Memory B cell (primary cell): ENCODE measurements at regions not wholly inside any gene's neighbourhood (a gene's known extent, or its start where the extent isn't known, plus 50 kb on each side); places are given as distances from the start of the nearest gene placed in this dataset.

ENCODE experiments used
- ATAC-seq: fragments of 150-1000 bp; cut with Tn5 transposase; 2 replicates; pipeline ENCODE4 v1.10.0; 2021; ENCODE audit warnings: low read depth, mild to moderate bottlenecking, moderate library complexity
- DNase-seq, 2 donors: peaks; one replicate each; pipeline ENCODE4 v3.0.0; 2022; ENCODE audit warnings: low spot score in 2 of 2
- H3K27ac Mint-ChIP-seq: one replicate; pipeline ENCODE4 v1.8.0; 2022; ENCODE audit warnings: mild to moderate bottlenecking, moderate library complexity, mixed read lengths
- H3K27me3 Mint-ChIP-seq: one replicate; pipeline ENCODE4 v1.8.0; 2022; ENCODE audit warnings: mixed read lengths
- H3K36me3 Mint-ChIP-seq: one replicate; pipeline ENCODE4 v1.8.0; 2022; ENCODE audit warnings: mild to moderate bottlenecking, mixed read lengths
- H3K4me1 Mint-ChIP-seq: one replicate; pipeline ENCODE4 v1.8.0; 2022; ENCODE audit warnings: mixed read lengths
- H3K4me3 Mint-ChIP-seq: one replicate; pipeline ENCODE4 v1.8.0; 2022; ENCODE audit warnings: mild to moderate bottlenecking, moderate library complexity, mixed read lengths
- H3K9me3 Mint-ChIP-seq: one replicate; pipeline ENCODE4 v1.8.0; 2022; ENCODE audit warnings: mixed read lengths

DNA sequence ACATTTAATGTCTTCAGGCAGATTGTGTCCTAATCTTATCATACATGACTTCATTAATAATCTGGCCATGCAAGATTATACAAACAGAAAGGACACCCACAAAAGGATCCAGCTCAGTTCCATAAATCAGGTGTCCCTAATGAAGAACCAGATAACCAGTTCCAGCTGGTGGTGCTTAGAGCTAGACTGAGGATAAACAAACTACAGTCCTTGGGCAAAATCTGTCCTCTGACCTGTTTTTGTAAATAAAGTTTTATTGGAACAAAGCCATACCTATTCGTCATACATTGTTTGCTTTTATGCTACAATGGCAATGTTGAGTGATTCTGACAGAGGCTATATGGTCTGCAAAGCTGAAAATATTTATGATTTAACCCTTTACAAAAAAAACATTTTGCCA, 199.5 kb downstream of the MID1IP1 start:
- Mint-ChIP-seq H3K4me1 (no peaks in the 10 kb centered on the region), H3K9me3 (peaks cover 1% of the 10 kb centered on the region), H3K27me3 (peaks cover 5% of the 10 kb centered on the region), H3K36me3 (no peaks in the 10 kb centered on the region), H3K4me3 (no peak overlapping the region), H3K27ac (no peak overlapping the region)
- DNase-seq (no peak), ATAC-seq (no peak)

DNA sequence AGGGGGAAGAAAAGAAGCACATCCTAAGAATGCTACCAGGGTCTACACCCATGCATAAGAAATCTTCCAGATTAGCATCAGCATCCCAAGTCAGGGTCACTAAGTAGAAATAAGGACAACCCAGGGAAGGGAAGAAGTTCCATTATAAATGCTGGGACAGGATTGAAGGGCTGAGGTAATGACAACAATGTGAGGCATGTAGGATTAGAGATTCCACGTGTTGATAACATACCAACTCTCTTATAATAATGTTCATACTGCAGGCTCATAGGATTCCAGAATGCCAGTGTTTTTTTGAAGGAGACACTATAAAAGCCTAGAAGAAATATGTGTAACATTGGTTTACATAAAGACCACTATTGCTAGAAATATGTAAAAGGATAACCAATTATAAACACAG, 201.2 kb downstream of the MID1IP1 start:
- Mint-ChIP-seq H3K27ac (no peak overlapping the region), H3K36me3 (no peaks in the 10 kb centered on the region), H3K9me3 (peaks cover 2% of the 10 kb centered on the region), H3K27me3 (peaks cover 5% of the 10 kb centered on the region), H3K4me3 (no peak overlapping the region), H3K4me1 (no peaks in the 10 kb centered on the region)
- ATAC-seq (no peak), DNase-seq (no peak)

DNA sequence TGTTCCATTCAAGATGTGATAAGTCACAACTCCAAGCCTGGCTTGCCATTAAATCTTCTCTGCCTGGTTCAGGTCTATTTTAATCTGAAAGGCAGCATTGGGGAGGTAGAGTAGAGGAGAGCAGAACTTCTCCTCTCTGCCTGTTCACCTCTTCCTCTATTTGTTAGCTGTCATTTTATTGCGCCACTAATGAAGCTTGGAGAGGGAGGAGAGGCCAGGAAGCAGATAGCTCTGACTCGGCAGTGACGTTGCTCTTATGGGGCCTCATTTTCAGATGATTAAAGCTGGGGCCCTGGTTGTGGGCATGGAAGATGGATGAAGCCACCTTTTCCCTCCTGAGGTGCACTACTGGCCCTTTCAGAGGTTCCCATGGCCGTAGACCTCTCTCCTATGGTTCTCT, 207.3 kb downstream of the MID1IP1 start:
- ATAC-seq = no peak
- Mint-ChIP-seq H3K27ac (no peak overlapping the region), H3K4me3 (no peak overlapping the region), H3K4me1 (peaks cover 3% of the 10 kb centered on the region), H3K27me3 (peaks cover 1% of the 10 kb centered on the region), H3K9me3 (peaks cover 1% of the 10 kb centered on the region), H3K36me3 (no peaks in the 10 kb centered on the region)
- no peak for DNase-seq

DNA sequence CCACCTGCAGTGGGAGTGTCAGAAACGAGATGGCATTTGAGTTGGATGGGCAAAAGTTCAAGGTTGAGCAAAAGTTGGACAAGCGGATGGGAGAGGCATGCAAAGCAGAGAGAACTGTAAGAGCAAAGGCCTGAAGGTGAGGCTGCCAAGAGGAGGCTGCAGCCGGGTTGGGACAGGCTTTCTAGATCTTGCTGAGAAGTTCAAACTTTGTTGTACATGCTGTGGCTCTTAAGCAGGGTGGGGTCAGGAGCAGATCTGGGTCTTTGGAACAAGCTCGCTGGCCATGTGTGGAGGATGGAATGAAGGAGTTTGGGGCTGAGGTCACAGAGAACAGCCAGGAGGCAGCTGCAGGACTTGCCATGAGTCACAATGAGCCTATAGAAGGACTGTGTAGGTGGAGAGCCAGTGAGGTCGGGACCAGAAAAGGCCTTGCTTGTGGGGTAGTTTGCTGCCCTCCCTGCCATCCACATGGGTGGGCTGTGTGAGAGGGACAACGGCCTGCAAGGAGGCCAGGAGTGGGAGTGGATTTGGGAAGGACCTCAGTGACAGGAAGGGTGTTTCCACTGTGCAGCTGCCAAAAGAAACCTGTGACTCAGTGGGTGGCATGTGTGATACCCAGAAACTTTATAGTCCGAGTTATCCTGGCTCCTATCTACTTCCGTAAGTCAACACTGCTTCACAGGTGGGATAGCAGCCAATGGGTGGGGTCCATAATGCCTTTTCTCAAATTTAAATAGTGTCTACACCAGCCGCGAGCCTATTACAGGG, 210.4 kb downstream of the MID1IP1 start:
- ATAC-seq = no peak
- no peak overlapping the region for H3K4me3 Mint-ChIP-seq

DNA sequence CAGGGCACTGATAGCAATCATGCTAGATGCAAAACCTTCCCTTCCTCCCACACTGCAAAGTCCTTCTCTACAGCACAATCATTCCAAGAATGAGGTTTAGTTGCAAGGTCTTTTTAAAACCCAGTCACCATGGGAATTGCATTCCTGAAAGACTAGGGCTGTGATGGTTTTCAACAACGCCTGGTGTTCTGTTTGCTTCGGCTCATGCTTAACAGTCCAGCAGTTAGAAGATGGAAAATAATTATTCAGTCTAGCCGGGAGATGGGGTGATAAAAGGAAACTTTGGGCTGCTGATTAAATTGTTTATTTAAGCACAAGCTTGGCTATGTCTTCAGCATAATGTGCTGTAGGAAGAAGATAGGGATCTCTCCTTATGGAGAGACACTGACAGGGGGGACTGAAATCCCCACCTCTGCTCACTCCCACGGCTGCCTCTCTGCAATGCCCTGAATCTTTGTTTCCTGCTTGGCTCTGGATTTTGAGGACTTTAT, 211.4 kb downstream of the MID1IP1 start:
- H3K4me1 Mint-ChIP-seq = peaks cover 5% of the 10 kb centered on the region
- no peak overlapping the region for H3K27ac Mint-ChIP-seq
- no peak for DNase-seq
- H3K9me3 Mint-ChIP-seq = no peaks in the 10 kb centered on the region
- H3K4me3 Mint-ChIP-seq = no peak overlapping the region
- H3K27me3 Mint-ChIP-seq = no peaks in the 10 kb centered on the region
- H3K36me3 Mint-ChIP-seq = no peaks in the 10 kb centered on the region
- ATAC-seq = no peak

More for the DNA sequence above, 210.4 kb downstream of the MID1IP1 start:
- no peak for DNase-seq
- Mint-ChIP-seq H3K36me3 (no peaks in the 10 kb centered on the region), H3K27ac (no peak overlapping the region), H3K27me3 (no peaks in the 10 kb centered on the region), H3K9me3 (peaks cover 1% of the 10 kb centered on the region), H3K4me1 (peaks cover 5% of the 10 kb centered on the region)

DNA sequence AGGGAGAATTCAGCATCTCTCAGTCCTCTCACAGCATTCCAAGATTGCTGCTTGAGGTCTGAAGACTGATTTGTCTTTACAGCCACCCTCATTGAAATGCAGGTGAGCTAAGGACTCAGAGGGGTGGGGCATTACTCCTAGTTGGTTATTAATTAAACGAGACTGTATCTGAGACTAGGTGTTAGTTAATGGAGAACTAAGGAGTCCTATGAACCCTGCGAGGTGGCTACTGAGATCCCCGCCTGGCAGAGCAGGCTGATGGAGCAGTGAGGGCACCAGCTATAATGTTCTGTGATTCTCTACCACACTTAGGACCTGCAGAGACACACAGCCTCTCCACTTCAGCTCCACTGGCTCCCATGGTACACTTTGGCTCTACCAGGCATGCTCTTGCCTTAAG, 215.3 kb downstream of the MID1IP1 start:
- Mint-ChIP-seq H3K4me3 (no peak overlapping the region), H3K27me3 (no peaks in the 10 kb centered on the region), H3K27ac (no peak overlapping the region), H3K36me3 (no peaks in the 10 kb centered on the region), H3K4me1 (peaks cover 5% of the 10 kb centered on the region), H3K9me3 (no peaks in the 10 kb centered on the region)
- DNase-seq (no peak), ATAC-seq (no peak)

DNA sequence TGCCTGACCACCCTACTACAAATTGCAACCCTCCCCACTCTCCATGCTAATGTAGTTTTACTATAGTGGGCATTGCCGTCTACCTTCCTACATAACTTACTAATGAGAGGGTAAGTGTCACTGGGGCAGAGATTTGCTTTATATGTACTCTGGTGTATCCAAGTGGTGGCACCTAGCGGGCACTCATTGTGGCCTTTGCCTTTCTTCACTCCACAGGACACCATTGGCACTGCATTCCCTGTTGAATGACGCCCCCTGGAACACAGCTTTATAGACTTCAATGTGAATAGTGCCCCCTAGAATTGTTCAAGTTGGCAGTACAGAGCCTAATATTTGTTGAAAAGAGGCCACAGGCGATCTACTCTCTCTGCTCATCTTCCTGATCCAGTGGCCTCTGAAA, 215.8 kb downstream of the MID1IP1 start:
- H3K36me3 Mint-ChIP-seq = no peaks in the 10 kb centered on the region
- H3K27me3 Mint-ChIP-seq = no peaks in the 10 kb centered on the region
- no peaks in the 10 kb centered on the region for H3K9me3 Mint-ChIP-seq
- no peak for ATAC-seq
- no peak overlapping the region for H3K27ac Mint-ChIP-seq
- H3K4me3 Mint-ChIP-seq = no peak overlapping the region
- H3K4me1 Mint-ChIP-seq = peaks cover 5% of the 10 kb centered on the region
- no peak for DNase-seq

DNA sequence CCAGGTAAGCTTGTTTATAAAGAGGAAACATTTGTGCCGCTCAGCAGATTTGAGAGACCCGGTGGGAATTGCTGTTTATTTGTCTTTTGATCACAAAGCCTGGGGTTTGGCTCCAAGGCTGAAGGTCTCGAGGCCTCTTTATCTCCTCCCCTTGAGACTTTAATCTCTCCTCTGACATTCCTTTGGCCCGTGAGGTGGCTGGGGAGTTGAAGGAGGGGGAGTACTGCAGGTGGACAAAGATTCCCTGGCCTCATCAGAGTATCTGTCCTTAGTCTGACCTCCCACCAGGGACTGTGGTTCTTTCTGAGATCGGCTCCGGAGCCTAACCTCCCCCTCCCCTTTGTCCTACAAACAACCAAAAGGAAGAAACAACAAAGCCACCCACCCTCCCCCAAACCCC, 216.5 kb downstream of the MID1IP1 start:
- Mint-ChIP-seq H3K9me3 (no peaks in the 10 kb centered on the region), H3K27me3 (no peaks in the 10 kb centered on the region), H3K36me3 (no peaks in the 10 kb centered on the region), H3K4me1 (peaks cover 5% of the 10 kb centered on the region), H3K27ac (no peak overlapping the region), H3K4me3 (no peak overlapping the region)
- DNase-seq (no peak), ATAC-seq (no peak)

DNA sequence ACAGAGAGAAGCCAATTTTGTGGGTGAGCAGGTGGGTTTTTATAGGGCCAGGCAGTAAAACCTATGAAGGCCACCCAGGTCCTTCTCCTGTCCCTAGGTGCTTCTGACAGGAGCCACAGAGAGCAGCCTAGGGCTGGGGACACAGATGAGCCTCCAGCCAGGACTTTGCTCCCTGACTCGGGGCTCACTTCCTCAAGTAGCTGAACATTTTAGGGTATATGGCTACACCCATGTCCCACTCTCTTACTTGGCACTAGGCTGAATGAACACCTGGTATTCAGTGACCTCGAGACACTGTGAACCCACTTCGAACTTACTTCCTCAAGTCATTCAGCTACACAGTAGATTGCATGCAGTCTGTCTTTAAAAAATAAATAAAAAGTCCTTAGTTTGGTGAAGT, 217.3 kb downstream of the MID1IP1 start:
- Mint-ChIP-seq H3K9me3 (no peaks in the 10 kb centered on the region), H3K27me3 (no peaks in the 10 kb centered on the region), H3K4me3 (no peak overlapping the region), H3K4me1 (peaks cover 2% of the 10 kb centered on the region), H3K36me3 (no peaks in the 10 kb centered on the region), H3K27ac (no peak overlapping the region)
- DNase-seq (no peak), ATAC-seq (no peak)

DNA sequence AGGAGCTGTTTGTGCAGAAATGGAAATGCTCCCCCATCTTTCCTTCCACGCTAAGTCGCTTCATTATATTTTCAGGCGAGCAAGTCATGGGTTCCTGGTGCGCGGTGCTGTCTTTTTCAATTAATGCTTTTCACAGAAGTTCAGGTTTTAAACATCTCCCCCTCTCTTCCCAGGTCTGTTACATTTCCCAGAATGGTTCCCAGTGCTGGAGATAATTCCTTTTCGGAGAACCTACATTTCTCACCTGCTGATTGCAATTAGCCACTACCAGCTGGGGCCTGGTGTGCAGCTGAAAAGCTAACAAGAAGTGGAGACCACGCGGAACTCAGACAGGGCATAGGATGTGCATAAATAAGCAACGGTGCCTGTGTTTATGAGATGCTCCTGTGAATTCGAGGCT, 217.8 kb downstream of the MID1IP1 start:
- Mint-ChIP-seq H3K4me3 (no peak overlapping the region), H3K27ac (no peak overlapping the region), H3K4me1 (peaks cover 2% of the 10 kb centered on the region), H3K9me3 (no peaks in the 10 kb centered on the region), H3K36me3 (no peaks in the 10 kb centered on the region), H3K27me3 (no peaks in the 10 kb centered on the region)
- DNase-seq (no peak), ATAC-seq (no peak)

DNA sequence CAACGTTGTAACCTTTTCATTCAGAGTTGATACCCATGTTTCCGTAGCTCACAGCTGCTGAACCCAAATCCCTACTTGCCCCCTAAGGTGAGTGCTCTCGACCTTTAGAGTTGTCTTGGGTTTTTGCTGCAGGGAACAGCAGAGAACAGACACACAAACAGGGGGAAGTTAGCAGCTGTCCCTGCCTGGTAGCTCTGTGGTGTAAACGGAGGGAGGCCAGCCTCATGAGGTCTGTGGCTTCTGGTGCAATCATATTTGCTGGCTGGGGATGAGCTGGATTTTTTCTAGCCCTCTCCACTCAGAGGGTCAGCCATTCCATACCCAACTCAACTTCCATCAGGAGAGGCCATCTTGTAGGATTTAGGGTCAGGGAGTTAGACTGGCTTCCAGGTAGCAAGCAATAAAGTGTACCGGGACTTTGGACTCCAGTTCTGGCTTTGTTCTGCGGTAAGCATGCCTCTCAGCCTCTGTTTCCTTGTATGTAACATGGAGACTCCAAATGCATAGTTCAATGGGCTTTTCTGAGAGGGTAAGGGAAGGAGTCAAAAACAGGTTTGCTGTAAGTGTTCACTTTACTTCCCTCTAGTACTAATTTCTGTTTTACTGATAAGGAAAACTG, 218.9 kb downstream of the MID1IP1 start:
- Mint-ChIP-seq H3K9me3 (no peaks in the 10 kb centered on the region), H3K27me3 (no peaks in the 10 kb centered on the region), H3K36me3 (no peaks in the 10 kb centered on the region), H3K27ac (no peak overlapping the region), H3K4me3 (no peak overlapping the region), H3K4me1 (no peaks in the 10 kb centered on the region)
- no peak for ATAC-seq
- no peak for DNase-seq

DNA sequence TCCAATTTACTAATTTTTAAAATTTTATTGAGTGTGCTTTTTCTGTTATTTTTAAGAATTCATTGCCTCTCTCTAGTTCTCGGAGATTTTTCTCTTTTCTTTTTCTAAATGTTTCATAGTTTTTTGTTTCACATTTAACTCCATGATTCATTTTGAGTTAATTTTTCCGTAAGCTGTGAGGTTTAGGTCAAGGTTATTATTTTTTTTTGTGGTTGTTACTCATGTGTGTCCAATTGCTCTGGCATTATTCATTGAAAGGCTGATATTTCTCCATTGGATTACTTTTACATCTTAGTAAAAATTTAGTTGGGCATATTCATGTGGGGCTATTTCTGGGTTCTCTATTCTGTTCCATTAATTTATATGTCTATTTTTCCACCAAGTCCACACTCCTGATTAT, 220.8 kb downstream of the MID1IP1 start:
- DNase-seq (no peak), ATAC-seq (no peak)
- no peaks in the 10 kb centered on the region for H3K27me3 Mint-ChIP-seq
- H3K4me1 Mint-ChIP-seq = no peaks in the 10 kb centered on the region
- no peak overlapping the region for H3K4me3 Mint-ChIP-seq
- no peak overlapping the region for H3K27ac Mint-ChIP-seq
- H3K36me3 Mint-ChIP-seq = no peaks in the 10 kb centered on the region
- H3K9me3 Mint-ChIP-seq = no peaks in the 10 kb centered on the region

DNA sequence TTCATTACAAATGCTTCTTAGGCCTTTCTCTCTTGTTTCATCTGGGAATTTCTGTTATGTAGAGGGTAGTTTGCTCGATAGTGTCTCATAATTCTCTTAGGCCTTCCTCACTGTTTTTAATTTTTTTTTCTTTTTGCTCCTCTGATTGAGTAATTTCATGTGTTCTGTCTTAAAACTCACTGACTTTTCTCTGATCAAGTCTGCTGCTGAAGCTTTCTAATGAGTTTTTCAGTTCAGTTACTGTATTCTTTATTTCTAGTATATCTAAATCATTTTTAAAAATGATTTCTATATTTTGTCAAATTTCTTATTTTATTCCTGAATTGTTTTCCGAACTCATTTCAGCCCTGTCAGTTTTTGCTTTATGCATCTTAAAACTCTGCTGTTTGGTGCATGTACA, 228.0 kb downstream of the MID1IP1 start:
- Mint-ChIP-seq H3K4me3 (no peak overlapping the region), H3K27ac (no peak overlapping the region), H3K9me3 (peaks cover 5% of the 10 kb centered on the region), H3K36me3 (peaks cover 2% of the 10 kb centered on the region), H3K4me1 (no peaks in the 10 kb centered on the region), H3K27me3 (no peaks in the 10 kb centered on the region)
- no peak for ATAC-seq
- DNase-seq = no peak

DNA sequence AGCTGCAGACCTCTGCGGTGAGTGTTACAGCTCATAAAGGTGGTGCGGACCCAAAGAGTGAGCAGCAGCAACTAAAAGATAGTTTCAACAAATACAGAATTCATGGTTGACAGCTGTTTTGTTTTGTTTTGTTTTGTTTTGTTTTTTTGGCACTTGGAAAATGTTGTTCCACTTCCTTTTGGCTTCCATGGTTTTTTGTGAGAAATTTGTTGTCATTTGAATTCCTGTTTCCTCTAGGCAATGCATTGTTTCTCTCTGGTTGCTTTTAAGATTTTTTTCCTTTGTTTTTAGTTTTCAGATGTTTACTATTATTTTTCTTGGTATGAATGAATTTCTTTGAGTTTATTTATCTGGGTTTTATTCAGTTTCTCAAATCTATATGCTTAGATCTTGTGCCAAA, 229.4 kb downstream of the MID1IP1 start:
- H3K4me3 Mint-ChIP-seq = no peak overlapping the region
- H3K36me3 Mint-ChIP-seq = peaks cover 2% of the 10 kb centered on the region
- H3K27me3 Mint-ChIP-seq = no peaks in the 10 kb centered on the region
- no peak overlapping the region for H3K27ac Mint-ChIP-seq
- peaks cover 5% of the 10 kb centered on the region for H3K9me3 Mint-ChIP-seq
- no peak for ATAC-seq
- no peak for DNase-seq
- no peaks in the 10 kb centered on the region for H3K4me1 Mint-ChIP-seq

DNA sequence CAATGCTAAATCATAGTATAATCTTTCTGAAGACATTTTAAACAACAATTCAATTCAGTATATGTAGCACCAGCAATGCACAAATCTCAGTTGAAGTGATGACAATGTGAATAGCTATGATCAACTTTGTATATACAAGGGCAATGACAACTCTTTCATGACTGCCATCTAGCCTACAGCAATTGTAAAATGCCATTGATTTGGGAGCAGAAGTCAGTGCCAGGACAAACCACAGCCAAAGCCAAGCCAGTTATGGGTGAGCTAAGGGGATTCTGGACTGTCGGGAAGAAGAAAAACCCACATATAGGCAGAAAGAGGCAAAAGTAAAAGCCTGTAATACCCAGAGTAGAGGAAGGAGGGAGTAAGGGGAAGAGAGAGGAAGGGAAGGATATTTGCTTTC, 238.6 kb downstream of the MID1IP1 start:
- no peak for DNase-seq
- no peaks in the 10 kb centered on the region for H3K9me3 Mint-ChIP-seq
- no peak overlapping the region for H3K4me3 Mint-ChIP-seq
- peaks cover 9% of the 10 kb centered on the region for H3K27me3 Mint-ChIP-seq
- H3K4me1 Mint-ChIP-seq = no peaks in the 10 kb centered on the region
- H3K27ac Mint-ChIP-seq = no peak overlapping the region
- no peak for ATAC-seq
- H3K36me3 Mint-ChIP-seq = no peaks in the 10 kb centered on the region
